H1 (cell line): ENCODE measurements at regions not wholly inside any gene's neighbourhood (a gene's known extent, or its start where the extent isn't known, plus 50 kb on each side); places are given as distances from the start of the nearest gene placed in this dataset.

Experiments
- CTCF ChIA-PET: fragments of 300-600 bp; sonication (Branson Sonifier 250); formaldehyde crosslinking; loops from one replicate; lab custom pipeline; 2021; ENCODE audit not compliant: partially characterized antibody; lab: Charles Lee
- POLR2A ChIA-PET: fragments of 300-600 bp; sonication (Branson Sonifier 250); formaldehyde crosslinking; loops from one replicate; lab custom pipeline; 2021; ENCODE audit warnings: inconsistent platforms; ENCODE audit not compliant: partially characterized antibody; lab: Charles Lee
- DNase-seq, 2 experiments: peaks; one replicate each; pipeline versions ENCODE4 v3.0.0 to v3.0.0-alpha.2; 2010 to 2022; ENCODE audit warnings: low spot score in 2 of 2, low read depth in 1 of 2, mixed read lengths in 1 of 2
- FAIRE-seq: peaks from 2 replicates; lab custom pipeline; 2011; peaks lifted over from hg19 to GRCh38; lab: Jason Lieb, UNC
- H2AFZ ChIP-seq: 2 replicates; pipeline ENCODE4 v1.8.1; 2012; ENCODE audit warnings: low read length, inconsistent platforms
- H2AK5ac ChIP-seq: 2 replicates; pipeline ENCODE4 v1.6.1; 2013; ENCODE audit warnings: low read depth, low read length
- H2BK120ac ChIP-seq: replicated peaks from 2 replicates; pipeline ENCODE3; 2013; ENCODE audit warnings: low read depth, low read length, inconsistent platforms
- H2BK12ac ChIP-seq: 2 replicates; pipeline ENCODE4 v1.6.1; 2013; ENCODE audit warnings: low read depth, low read length
- H2BK15ac ChIP-seq: 2 replicates; pipeline ENCODE4 v1.6.1; 2013; ENCODE audit warnings: low read length
- H2BK20ac ChIP-seq: 2 replicates; pipeline ENCODE4 v1.6.1; 2013; ENCODE audit warnings: low read length
- H2BK5ac ChIP-seq: 2 replicates; pipeline ENCODE4 v1.6.1; 2013; ENCODE audit warnings: low read depth, low read length
- H3K14ac ChIP-seq: 2 replicates; pipeline ENCODE4 v1.6.1; 2013; ENCODE audit warnings: inconsistent platforms; ENCODE audit not compliant: insufficient read length
- H3K18ac ChIP-seq: 2 replicates; pipeline ENCODE4 v1.6.1; 2013; ENCODE audit warnings: low read length; ENCODE audit errors: extremely low read depth
- H3K23ac ChIP-seq: 2 replicates; pipeline ENCODE4 v1.6.1; 2013; ENCODE audit warnings: inconsistent platforms; ENCODE audit not compliant: insufficient read length
- H3K23me2 ChIP-seq: 2 replicates; pipeline ENCODE4 v1.6.1; 2013; ENCODE audit warnings: low read depth, low read length
- H3K27ac ChIP-seq: 2 replicates; pipeline ENCODE4 v1.6.1; 2011; ENCODE audit warnings: low read depth, low read length, inconsistent platforms
- H3K27me3 ChIP-seq, 4 experiments: replicated peaks in 1 of 4; 1 replicate in 1 of 4; 2 replicates in 3 of 4; pipeline versions ENCODE4 v1.6.1 to v1.8.1; 2011 to 2013; ENCODE audit warnings: low read length in 3 of 4, mild to moderate bottlenecking in 3 of 4, inconsistent platforms in 2 of 4, mixed read lengths in 2 of 4, moderate library complexity in 1 of 4; ENCODE audit not compliant: control insufficient read depth in 3 of 4, insufficient read depth in 3 of 4; ENCODE audit errors: extremely low read depth in 1 of 4
- H3K36me3 ChIP-seq, 4 experiments: 2 replicates each; pipeline versions ENCODE4 v1.6.1 to v1.8.1; 2011 to 2013; ENCODE audit warnings: mild to moderate bottlenecking in 4 of 4, low read length in 3 of 4, moderate library complexity in 2 of 4, control low read depth in 1 of 4, inconsistent platforms in 1 of 4; ENCODE audit not compliant: insufficient read depth in 4 of 4, control insufficient read depth in 2 of 4
- H3K4ac ChIP-seq: replicated peaks from 2 replicates; pipeline ENCODE3; 2013; ENCODE audit warnings: low read length, low read depth, mixed read lengths, inconsistent platforms; ENCODE audit not compliant: insufficient read length
- H3K4me1 ChIP-seq, 4 experiments: replicated peaks in 1 of 4; 1 replicate in 1 of 4; 2 replicates in 3 of 4; pipeline versions ENCODE4 v1.6.1 to v1.8.1; 2011 to 2013; ENCODE audit warnings: low read length in 3 of 4, inconsistent platforms in 2 of 4, mixed read lengths in 1 of 4; ENCODE audit not compliant: insufficient read depth in 4 of 4, control insufficient read depth in 3 of 4
- H3K4me2 ChIP-seq, 2 experiments: 2 replicates each; pipeline versions ENCODE4 v1.6.1 to v1.8.1; 2011 to 2013; ENCODE audit warnings: low read depth in 2 of 2, low read length in 2 of 2, control low read depth in 1 of 2, inconsistent platforms in 1 of 2, mild to moderate bottlenecking in 1 of 2; ENCODE audit not compliant: insufficient read depth in 1 of 2
- H3K4me3 ChIP-seq, 4 experiments: fragments of 200-600, 300-600 bp in 1 of 4; sonication (generic), shearing (Covaris generic), sonication (Bioruptor Twin) in 1 of 4; 2 replicates each; pipeline versions ENCODE4 v1.5.1 to v1.8.1; 2011 to 2016; ENCODE audit warnings: low read length in 4 of 4, low read depth in 3 of 4, control low read depth in 2 of 4, inconsistent platforms in 2 of 4, mild to moderate bottlenecking in 2 of 4, mixed read lengths in 1 of 4, moderate library complexity in 1 of 4; ENCODE audit not compliant: insufficient read depth in 2 of 4; ENCODE audit errors: extremely low read depth in 1 of 4
- H3K56ac ChIP-seq: replicated peaks from 2 replicates; pipeline ENCODE3; 2013; ENCODE audit warnings: low read depth, mild to moderate bottlenecking, mixed read lengths, low read length, inconsistent platforms; ENCODE audit not compliant: insufficient read length
- H3K79me1 ChIP-seq: 2 replicates; pipeline ENCODE4 v1.6.1; 2013; ENCODE audit warnings: low read depth, low read length, control low read depth
- H3K79me2 ChIP-seq, 2 experiments: 2 replicates each; pipeline versions ENCODE4 v1.6.1 to v1.8.1; 2012 to 2013; ENCODE audit warnings: low read length in 2 of 2, mild to moderate bottlenecking in 2 of 2, inconsistent platforms in 1 of 2; ENCODE audit not compliant: insufficient read depth in 2 of 2, control insufficient read depth in 1 of 2
- H3K9ac ChIP-seq, 4 experiments: replicated peaks in 1 of 4; 1 replicate in 1 of 4; 2 replicates in 3 of 4; pipeline versions ENCODE4 v1.6.1 to v1.8.1; 2011 to 2013; ENCODE audit warnings: low read depth in 3 of 4, low read length in 3 of 4, control low read depth in 2 of 4, mild to moderate bottlenecking in 2 of 4, moderate library complexity in 2 of 4, inconsistent platforms in 1 of 4; ENCODE audit errors: extremely low read depth in 1 of 4
- H3K9me3 ChIP-seq, 2 experiments: 2 replicates each; pipeline versions ENCODE4 v1.6.1 to v1.8.1; 2012 to 2013; ENCODE audit warnings: mild to moderate bottlenecking in 2 of 2, moderate library complexity in 2 of 2, control low read depth in 1 of 2, inconsistent platforms in 1 of 2, low read depth in 1 of 2, low read length in 1 of 2, mixed read lengths in 1 of 2; ENCODE audit not compliant: insufficient read depth in 2 of 2
- H4K20me1 ChIP-seq, 2 experiments: replicated peaks in 1 of 2; 2 replicates each; pipeline versions ENCODE3 to v1.8.1; 2011 to 2013; ENCODE audit warnings: inconsistent platforms in 2 of 2, low read length in 2 of 2, mild to moderate bottlenecking in 1 of 2; ENCODE audit not compliant: insufficient read depth in 2 of 2, control insufficient read depth in 1 of 2
- H4K5ac ChIP-seq: 2 replicates; pipeline ENCODE4 v1.6.1; 2013; ENCODE audit warnings: low read length, low read depth, mixed read lengths, inconsistent platforms; ENCODE audit not compliant: insufficient read length
- H4K8ac ChIP-seq: 2 replicates; pipeline ENCODE4 v1.8.0; 2013; ENCODE audit warnings: mild to moderate bottlenecking, moderate library complexity, low read length, inconsistent platforms; ENCODE audit not compliant: insufficient read depth; ENCODE audit errors: extremely low read depth
- H4K91ac ChIP-seq: replicated peaks from 2 replicates; pipeline ENCODE3; 2013; ENCODE audit warnings: low read length, mixed read lengths, inconsistent platforms; ENCODE audit not compliant: insufficient read length
- BCL11A ChIP-seq, 2 experiments: IDR thresholded peaks; one replicate each; pipeline ENCODE4 v1.6.1; 2011; ENCODE audit warnings: low read depth in 2 of 2, low read length in 2 of 2, mild to moderate bottlenecking in 2 of 2
- BRCA1 ChIP-seq: IDR thresholded peaks from 2 replicates; pipeline ENCODE4 v1.6.1; 2012; ENCODE audit warnings: low read depth, low read length, improper control_type of control experiment
- GTF2F1 ChIP-seq: IDR thresholded peaks from 2 replicates; pipeline ENCODE4 v1.6.1; 2012; ENCODE audit warnings: low read depth, low read length, improper control_type of control experiment, borderline replicate concordance
- HDAC2 ChIP-seq, 2 experiments: fragments of 300-600 bp in 1 of 2; sonication (generic) in 1 of 2; IDR thresholded peaks; 2 replicates each; pipeline ENCODE4 v1.6.1; 2011 to 2012; ENCODE audit warnings: low read depth in 2 of 2, low read length in 2 of 2, mild to moderate bottlenecking in 2 of 2, moderate library complexity in 2 of 2, borderline replicate concordance in 1 of 2, inconsistent platforms in 1 of 2
- JUND ChIP-seq: IDR thresholded peaks from 2 replicates; pipeline ENCODE4 v1.6.1; 2011; ENCODE audit warnings: mild to moderate bottlenecking, improper control_type of control experiment, low read length
- KDM4A ChIP-seq: IDR thresholded peaks from one replicate; pipeline ENCODE4 v1.7.1; 2012; ENCODE audit warnings: low read depth, mild to moderate bottlenecking, moderate library complexity, low read length, inconsistent platforms; ENCODE audit not compliant: severe bottlenecking
- KDM5A ChIP-seq: fragments of 200-600 bp; IDR thresholded peaks from 2 replicates; pipeline ENCODE4 v1.7.1; 2012; ENCODE audit warnings: mild to moderate bottlenecking, low read length, inconsistent platforms, mixed read lengths
- POU5F1 ChIP-seq: IDR thresholded peaks from 2 replicates; pipeline ENCODE4 v1.6.1; 2011; ENCODE audit warnings: low read depth, mild to moderate bottlenecking, low read length, moderate library complexity
- SIX5 ChIP-seq: IDR thresholded peaks from 2 replicates; pipeline ENCODE4 v1.6.1; 2011; ENCODE audit warnings: mild to moderate bottlenecking, low read depth, low read length
- SRF ChIP-seq: IDR thresholded peaks from 2 replicates; pipeline ENCODE4 v1.6.1; 2011; ENCODE audit warnings: mild to moderate bottlenecking, low read depth, low read length, moderate library complexity
- SUZ12 ChIP-seq: fragments of 200-600 bp; sonication (generic); IDR thresholded peaks from 2 replicates; pipeline ENCODE4 v1.6.1; 2012; ENCODE audit warnings: mild to moderate bottlenecking, inconsistent platforms, low read length, moderate library complexity, mixed read lengths
- WGBS, 2 experiments: shearing (Covaris generic) in 1 of 2; methylation state at CpG; one replicate each; pipeline versions ENCODE4 v1.1.6 to v1.1.7; 2013 to 2015; ENCODE audit warnings: low lambda C conversion rate in 2 of 2, mixed read lengths in 2 of 2, inconsistent platforms in 1 of 2, low coverage in 1 of 2, missing lambda C conversion rate in 1 of 2; ENCODE audit not compliant: insufficient replicate concordance in 2 of 2, insufficient coverage in 1 of 2, insufficient read length in 1 of 2; ENCODE audit errors: extremely low coverage in 1 of 2, missing lambda C conversion rate in 1 of 2; 5-methylcytosine and 5-hydroxymethylcytosine counted together
- TF ChIP-seq, protein P1 (sequence below): IDR thresholded peaks from 2 replicates; pipeline ENCODE4 v1.6.1; 2012; ENCODE audit warnings: inconsistent platforms
- TF ChIP-seq, protein P2 (sequence below): IDR thresholded peaks from 2 replicates; pipeline ENCODE4 v1.6.1; 2011; ENCODE audit warnings: low read length, improper control_type of control experiment

DNA sequence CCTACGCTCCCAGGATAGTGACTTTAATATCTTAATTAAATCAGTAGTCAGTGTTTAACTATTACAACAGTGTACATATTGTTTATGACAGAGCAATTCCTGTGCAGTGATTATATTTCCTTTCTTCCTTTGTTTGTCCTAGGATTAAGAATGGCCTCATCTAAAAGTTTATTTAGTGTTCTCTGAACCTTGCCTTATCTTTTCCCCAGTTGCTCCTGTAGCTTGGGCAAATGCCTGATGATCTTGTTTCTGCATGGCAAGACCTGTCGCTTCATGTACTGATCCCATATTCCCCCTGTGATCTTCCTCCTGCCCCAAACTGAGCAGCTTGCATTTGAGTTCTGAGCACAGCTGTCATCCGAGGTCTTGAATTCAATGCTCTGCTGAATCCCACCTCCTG is 69.1 kb upstream of the STUM start:
- H2AFZ ChIP-seq, result no peak overlapping the region
- H3K27me3 ChIP-seq, result no peaks in the 10 kb centered on the region
- no peak overlapping the region for H3K56ac ChIP-seq
- H2BK120ac ChIP-seq, result no peak overlapping the region
- no peak overlapping the region for H3K14ac ChIP-seq
- H4K20me1 ChIP-seq, result no peaks in the 10 kb centered on the region
- CTCF ChIA-PET, result interaction anchor here (1.1 to 4.7 kb wide), 4 partner anchors 11 to 68 kb away, joined by 3 to 21 read pairs (median 4); no protein-coding TSS in a partner anchor
- no peak overlapping the region for H2AK5ac ChIP-seq
- H3K79me2 ChIP-seq, result no peaks in the 10 kb centered on the region
- H4K91ac ChIP-seq, result no peak overlapping the region
- WGBS, 2 experiments, result 86% methylated on average over 3 of the region's 3 CpGs; no CpG with 5 or more reads in 1 of the 2 experiments
- no peak overlapping the region for H2BK12ac ChIP-seq
- H3K4me3 ChIP-seq, result no peak overlapping the region
- H3K9ac ChIP-seq, result no peak overlapping the region
- H2BK15ac ChIP-seq, result no peak overlapping the region
- no peaks in the 10 kb centered on the region for H3K23me2 ChIP-seq
- H2BK20ac ChIP-seq, result no peak overlapping the region
- no peaks in the 10 kb centered on the region for H3K9me3 ChIP-seq
- no peak overlapping the region for H3K4me2 ChIP-seq
- DNase-seq (no peak), FAIRE-seq (no peak)
- H3K23ac ChIP-seq, result no peak overlapping the region
- H3K36me3 ChIP-seq, result no peaks in the 10 kb centered on the region
- H3K79me1 ChIP-seq, result no peaks in the 10 kb centered on the region
- H3K4ac ChIP-seq, result no peak overlapping the region
- H3K27ac ChIP-seq, result no peak overlapping the region
- H2BK5ac ChIP-seq, result no peak overlapping the region
- POLR2A ChIA-PET, result interaction anchor here (1.3 kb wide), 1 partner anchor 18 kb away, joined by 4 read pairs; no protein-coding TSS in a partner anchor
- H4K5ac ChIP-seq, result no peak overlapping the region
- H4K8ac ChIP-seq, result no peak overlapping the region
- no peak overlapping the region for H3K18ac ChIP-seq
- peaks cover 0 to 8% (median 3%) of the 10 kb centered on the region in 4 experiments; a peak in 3 of 7 replicates for H3K4me1 ChIP-seq
- TF ChIP-seq KDM5A (no peak), KDM4A (no peak), HDAC2 (IDR thresholded peaks at IDR 0.05; ENCODE audit: borderline replicate concordance in 1 of 2, low read depth in 2 of 2, low read length in 2 of 2) (no peak), BRCA1 (no peak), POU5F1 (no peak), SRF (no peak), SIX5 (no peak), JUND (no peak), GTF2F1 (no peak), BCL11A (IDR thresholded peaks at IDR 0.05; ENCODE audit: low read depth in 2 of 2, low read length in 2 of 2) (no peak), SUZ12 (no peak)
- TF ChIP-seq, protein P1, sequence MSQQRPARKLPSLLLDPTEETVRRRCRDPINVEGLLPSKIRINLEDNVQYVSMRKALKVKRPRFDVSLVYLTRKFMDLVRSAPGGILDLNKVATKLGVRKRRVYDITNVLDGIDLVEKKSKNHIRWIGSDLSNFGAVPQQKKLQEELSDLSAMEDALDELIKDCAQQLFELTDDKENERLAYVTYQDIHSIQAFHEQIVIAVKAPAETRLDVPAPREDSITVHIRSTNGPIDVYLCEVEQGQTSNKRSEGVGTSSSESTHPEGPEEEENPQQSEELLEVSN, result no peak
- TF ChIP-seq, protein P2, sequence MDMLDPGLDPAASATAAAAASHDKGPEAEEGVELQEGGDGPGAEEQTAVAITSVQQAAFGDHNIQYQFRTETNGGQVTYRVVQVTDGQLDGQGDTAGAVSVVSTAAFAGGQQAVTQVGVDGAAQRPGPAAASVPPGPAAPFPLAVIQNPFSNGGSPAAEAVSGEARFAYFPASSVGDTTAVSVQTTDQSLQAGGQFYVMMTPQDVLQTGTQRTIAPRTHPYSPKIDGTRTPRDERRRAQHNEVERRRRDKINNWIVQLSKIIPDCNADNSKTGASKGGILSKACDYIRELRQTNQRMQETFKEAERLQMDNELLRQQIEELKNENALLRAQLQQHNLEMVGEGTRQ, result no peak
